Skeletal muscle tissue (tissue), 3 donors: ENCODE measurements at regions not wholly inside any gene's neighbourhood (a gene's known extent, or its start where the extent isn't known, plus 50 kb on each side); places are given as distances from the start of the nearest gene placed in this dataset.

Experiments used
- H3K27ac ChIP-seq: one replicate; pipeline ENCODE4 v1.7.0; 2013; ENCODE audit warnings: mild to moderate bottlenecking, low read depth, low read length, inconsistent platforms
- H3K27me3 ChIP-seq, 3 donors: one replicate each; pipeline ENCODE4 v1.7.0; 2013; ENCODE audit warnings: low read length in 3 of 3; ENCODE audit not compliant: control insufficient read depth in 3 of 3, insufficient read depth in 3 of 3
- H3K36me3 ChIP-seq, 3 donors: one replicate each; pipeline ENCODE4 v1.7.0; 2013; ENCODE audit warnings: low read length in 3 of 3; ENCODE audit not compliant: control insufficient read depth in 3 of 3, insufficient read depth in 3 of 3
- H3K4me1 ChIP-seq, 3 donors: one replicate each; pipeline ENCODE4 v1.7.0; 2013; ENCODE audit warnings: low read length in 3 of 3, mild to moderate bottlenecking in 3 of 3; ENCODE audit not compliant: control insufficient read depth in 3 of 3, insufficient read depth in 3 of 3
- H3K4me3 ChIP-seq, 3 donors: one replicate each; pipeline ENCODE4 v1.7.0; 2013; ENCODE audit warnings: low read length in 3 of 3
- H3K9ac ChIP-seq, 3 donors: one replicate each; pipeline ENCODE4 v1.7.0; 2013; ENCODE audit warnings: low read length in 3 of 3, mild to moderate bottlenecking in 3 of 3, moderate library complexity in 2 of 3, low read depth in 1 of 3
- H3K9me3 ChIP-seq, 3 donors: one replicate each; pipeline ENCODE4 v1.7.0; 2013; ENCODE audit warnings: low read length in 3 of 3; ENCODE audit not compliant: control insufficient read depth in 3 of 3
- donor health status: Osteomylitis.

DNA sequence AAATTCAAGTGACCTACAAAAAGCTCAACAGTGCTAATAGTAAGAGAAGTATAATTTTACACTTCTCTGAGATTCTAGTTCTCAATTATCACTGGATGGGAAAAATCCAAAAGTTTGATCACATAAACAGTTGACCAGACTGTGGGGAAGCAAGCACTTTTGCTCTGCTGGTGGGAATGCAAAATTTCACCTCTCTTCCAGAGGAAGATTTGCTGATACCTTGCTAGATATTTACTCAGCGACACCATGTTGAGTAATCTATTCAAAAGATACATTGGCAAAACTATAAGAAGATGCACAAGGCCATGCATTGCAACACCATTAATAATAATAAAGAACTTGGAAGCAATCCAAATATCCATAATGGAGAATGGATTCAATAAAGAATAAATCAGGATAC lies 204.4 kb downstream of the MREG start:
- Histone ChIP-seq H3K4me1 (no peaks in the 10 kb centered on the region), H3K9ac (no peak overlapping the region), H3K4me3 (no peak overlapping the region), H3K27ac (no peak overlapping the region), H3K9me3 (peaks cover 0 to 5% (median 0%) of the 10 kb centered on the region in 3 donors), H3K27me3 (no peaks in the 10 kb centered on the region), H3K36me3 (no peaks in the 10 kb centered on the region)

GRCh38 chr2:215808194-215808593 lies 205.2 kb downstream of the MREG start:
- H3K4me3 ChIP-seq, result no peak overlapping the region
- H3K36me3 ChIP-seq, result no peaks in the 10 kb centered on the region
- no peak overlapping the region for H3K9ac ChIP-seq
- no peaks in the 10 kb centered on the region for H3K4me1 ChIP-seq
- H3K27ac ChIP-seq, result no peak overlapping the region
- H3K9me3 ChIP-seq, result peaks cover 0 to 5% (median 0%) of the 10 kb centered on the region in 3 donors
- no peaks in the 10 kb centered on the region for H3K27me3 ChIP-seq

GRCh38 chr2:215805493-215805892 lies 207.9 kb downstream of the MREG start:
- Histone ChIP-seq H3K9me3 (peaks cover 0 to 5% (median 0%) of the 10 kb centered on the region in 3 donors), H3K27me3 (no peaks in the 10 kb centered on the region), H3K36me3 (no peaks in the 10 kb centered on the region), H3K4me3 (no peak overlapping the region), H3K27ac (no peak overlapping the region), H3K9ac (no peak overlapping the region), H3K4me1 (no peaks in the 10 kb centered on the region)

GRCh38 chr2:215803150-215803549 lies 210.2 kb downstream of the MREG start:
- Histone ChIP-seq H3K27ac (no peak overlapping the region), H3K27me3 (no peaks in the 10 kb centered on the region), H3K9me3 (peaks cover 0 to 5% (median 0%) of the 10 kb centered on the region in 3 donors), H3K36me3 (no peaks in the 10 kb centered on the region), H3K9ac (no peak overlapping the region), H3K4me3 (no peak overlapping the region), H3K4me1 (no peaks in the 10 kb centered on the region)

- Histone ChIP-seq H3K27ac (no peak overlapping the region), H3K4me3 (no peak overlapping the region), H3K9ac (no peak overlapping the region), H3K9me3 (no peaks in the 10 kb centered on the region), H3K27me3 (no peaks in the 10 kb centered on the region), H3K36me3 (no peaks in the 10 kb centered on the region), H3K4me1 (peaks cover 0 to 2% (median 0%) of the 10 kb centered on the region in 3 donors)
Observed at GRCh38 chr2:215799194-215799593, 214.2 kb downstream of the MREG start.

DNA sequence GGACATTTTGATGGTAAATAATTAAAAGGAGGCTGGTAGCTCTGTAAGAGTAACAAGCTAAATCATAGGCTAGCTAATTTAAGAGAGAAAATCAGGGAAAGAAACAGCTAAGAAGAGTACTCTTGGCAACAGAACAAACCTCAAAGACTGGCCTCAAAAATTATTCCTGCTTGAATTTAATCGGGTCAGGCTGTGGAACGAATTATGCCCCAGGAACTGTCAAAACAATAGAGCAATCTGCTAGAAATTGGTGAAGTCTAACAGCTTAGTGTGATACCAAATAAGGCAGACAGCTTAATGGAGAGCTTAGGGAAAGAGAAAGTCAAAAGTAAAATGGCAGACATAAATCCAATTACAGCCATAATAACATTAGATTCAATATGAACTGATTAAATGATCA lies 215.7 kb downstream of the MREG start:
- no peaks in the 10 kb centered on the region for H3K36me3 ChIP-seq
- no peak overlapping the region for H3K27ac ChIP-seq
- H3K4me1 ChIP-seq, result peaks cover 0 to 6% (median 4%) of the 10 kb centered on the region in 3 donors
- no peak overlapping the region for H3K4me3 ChIP-seq
- H3K9me3 ChIP-seq, result no peaks in the 10 kb centered on the region
- no peaks in the 10 kb centered on the region for H3K27me3 ChIP-seq
- no peak overlapping the region for H3K9ac ChIP-seq

DNA sequence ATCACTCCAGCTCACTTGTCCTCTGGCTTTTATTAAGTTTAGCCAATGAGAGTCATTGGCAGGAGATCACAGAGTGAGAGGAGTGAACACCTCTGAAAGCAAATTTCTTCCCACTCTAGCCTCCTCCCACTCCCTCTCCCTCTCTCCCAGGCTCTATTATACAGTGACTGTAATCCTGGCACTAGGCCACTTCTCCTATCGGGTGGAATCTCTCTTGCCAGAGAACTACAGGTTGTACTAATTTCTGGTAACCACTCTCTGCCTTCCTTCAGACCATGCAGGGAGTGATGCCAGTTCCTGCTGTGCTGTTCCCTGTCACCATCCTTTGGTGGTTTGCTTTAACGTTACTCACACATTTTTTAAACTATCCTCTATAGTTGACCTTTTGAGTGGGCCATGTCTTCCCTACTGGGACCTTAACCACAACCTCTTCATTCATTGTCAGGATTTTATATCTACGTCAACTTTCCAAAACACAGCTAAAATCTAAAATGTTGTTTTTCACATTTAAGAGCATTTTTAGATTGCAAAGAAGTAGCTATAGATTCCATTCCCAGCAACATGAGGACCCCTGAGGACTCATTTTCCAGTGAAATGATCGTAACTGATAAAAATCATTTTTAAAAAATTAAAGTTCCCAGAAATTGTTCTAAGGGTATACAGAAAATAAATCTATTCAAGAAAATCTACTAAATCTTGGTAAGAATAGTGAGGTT lies 217.1 kb downstream of the MREG start:
- no peak overlapping the region for H3K4me3 ChIP-seq
- H3K27me3 ChIP-seq, result no peaks in the 10 kb centered on the region
- no peak overlapping the region for H3K27ac ChIP-seq
- H3K9me3 ChIP-seq, result no peaks in the 10 kb centered on the region
- no peak overlapping the region for H3K9ac ChIP-seq
- H3K4me1 ChIP-seq, result peaks cover 0 to 6% (median 4%) of the 10 kb centered on the region in 3 donors
- H3K36me3 ChIP-seq, result no peaks in the 10 kb centered on the region

DNA sequence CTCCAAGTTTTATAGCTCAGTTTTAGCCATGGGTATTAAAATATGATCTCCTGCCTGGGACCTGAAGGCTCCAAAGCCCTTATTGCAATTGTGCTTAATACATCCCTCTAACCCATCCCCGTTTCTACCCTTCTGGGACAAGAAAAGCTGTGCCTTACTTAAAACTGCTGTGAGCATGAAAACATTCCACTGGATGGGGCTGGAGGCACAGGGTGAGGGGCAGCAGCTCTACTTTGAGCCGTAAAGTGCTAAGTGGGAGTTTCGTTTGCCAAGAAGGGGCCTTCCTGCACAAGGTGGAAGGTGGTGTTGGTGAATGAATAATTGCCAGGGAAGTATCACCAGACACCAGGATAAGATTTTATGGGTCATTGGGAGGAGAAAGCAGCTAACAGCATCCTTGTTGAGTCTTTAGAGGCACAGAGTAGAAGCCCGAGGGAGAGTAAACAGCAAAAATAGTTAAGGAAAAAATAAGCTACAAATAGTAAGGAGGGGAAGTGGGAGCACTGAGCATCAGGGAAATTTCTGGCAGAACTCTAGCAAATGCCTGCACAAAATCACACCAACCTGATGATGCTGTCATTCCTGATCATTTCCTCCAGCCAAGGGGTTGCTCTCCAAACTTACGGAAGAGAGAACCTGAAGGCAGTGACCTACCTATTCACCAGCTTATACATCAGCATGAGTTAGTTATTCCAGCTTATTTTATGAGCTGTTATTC lies 218.4 kb downstream of the MREG start:
- H3K36me3 ChIP-seq, result no peaks in the 10 kb centered on the region
- H3K4me3 ChIP-seq, result no peak overlapping the region
- no peak overlapping the region for H3K9ac ChIP-seq
- H3K27me3 ChIP-seq, result no peaks in the 10 kb centered on the region
- H3K9me3 ChIP-seq, result no peaks in the 10 kb centered on the region
- no peak overlapping the region for H3K27ac ChIP-seq
- H3K4me1 ChIP-seq, result peaks cover 0 to 6% (median 4%) of the 10 kb centered on the region in 3 donors

- H3K9me3 ChIP-seq, result no peaks in the 10 kb centered on the region
- H3K27ac ChIP-seq, result no peak overlapping the region
- peaks cover 0 to 6% (median 4%) of the 10 kb centered on the region in 3 donors for H3K4me1 ChIP-seq
- H3K36me3 ChIP-seq, result no peaks in the 10 kb centered on the region
- H3K27me3 ChIP-seq, result no peaks in the 10 kb centered on the region
- H3K4me3 ChIP-seq, result no peak overlapping the region
- H3K9ac ChIP-seq, result no peak overlapping the region
Observed at GRCh38 chr2:215793747-215794595, 219.4 kb downstream of the MREG start.
